GM15510 (cell line): ENCODE measurements at regions not wholly inside any gene's neighbourhood (a gene's known extent, or its start where the extent isn't known, plus 50 kb on each side); places are given as distances from the start of the nearest gene placed in this dataset.

Experiments used
- POLR2A ChIP-seq: IDR thresholded peaks from 3 replicates; pipeline ENCODE4 v1.6.1; 2011; ENCODE audit warnings: borderline replicate concordance; ENCODE audit not compliant: insufficient read length; ENCODE audit errors: extremely low read depth

- TF ChIP-seq POLR2A: no peak
Observed at GRCh38 chr20:41978246-41978790, 360.1 kb upstream of the CHD6 start.

- no peak for TF ChIP-seq POLR2A
Observed at GRCh38 chr20:41969656-41970055, 351.5 kb upstream of the CHD6 start.

- TF ChIP-seq POLR2A: no peak
Observed at GRCh38 chr20:41960166-41960565, 342.0 kb upstream of the CHD6 start.

- TF ChIP-seq POLR2A: no peak
Observed at GRCh38 chr20:41958391-41958790, 340.2 kb upstream of the CHD6 start.

GRCh38 chr20:41956338-41957074 lies 338.3 kb upstream of the CHD6 start:
- no peak for TF ChIP-seq POLR2A

GRCh38 chr20:41952166-41952565 lies 334.0 kb upstream of the CHD6 start:
- no peak for TF ChIP-seq POLR2A

- TF ChIP-seq POLR2A: no peak
Observed at GRCh38 chr20:41951615-41952014, 333.4 kb upstream of the CHD6 start.

GRCh38 chr20:41939659-41940058 lies 321.5 kb upstream of the CHD6 start:
- no peak for TF ChIP-seq POLR2A

- TF ChIP-seq POLR2A: no peak
Observed at GRCh38 chr20:41938353-41938752, 320.2 kb upstream of the CHD6 start.

GRCh38 chr20:41935259-41935791 lies 317.1 kb upstream of the CHD6 start:
- no peak for TF ChIP-seq POLR2A

- TF ChIP-seq POLR2A: no peak
Observed at GRCh38 chr20:41932431-41932830, 314.3 kb upstream of the CHD6 start.

- no peak for TF ChIP-seq POLR2A
Observed at GRCh38 chr20:41927655-41928054, 309.5 kb upstream of the CHD6 start.

- no peak for TF ChIP-seq POLR2A
Observed at GRCh38 chr20:41927189-41927588, 309.0 kb upstream of the CHD6 start.

GRCh38 chr20:41925476-41925875 lies 307.3 kb upstream of the CHD6 start:
- TF ChIP-seq POLR2A: no peak

GRCh38 chr20:41923624-41924023 lies 305.4 kb upstream of the CHD6 start:
- no peak for TF ChIP-seq POLR2A

GRCh38 chr20:41913146-41913545 lies 295.0 kb upstream of the CHD6 start:
- TF ChIP-seq POLR2A: no peak
